NT2/D1 (cell line): ENCODE measurements at regions not wholly inside any gene's neighbourhood (a gene's known extent, or its start where the extent isn't known, plus 50 kb on each side); places are given as distances from the start of the nearest gene placed in this dataset.

Experiments
- YY1 ChIP-seq: IDR thresholded peaks from 2 replicates; pipeline ENCODE4 v1.6.1; 2011; ENCODE audit not compliant: insufficient read length, insufficient read depth
- ZNF274 ChIP-seq: IDR thresholded peaks from 2 replicates; pipeline ENCODE4 v1.6.1; 2011; ENCODE audit warnings: mild to moderate bottlenecking, low read depth, low read length

GRCh38 chr12:28891126-28891525, 258.0 kb upstream of the FAR2 start:
- TF ChIP-seq ZNF274 (no peak), YY1 (no peak)
